Hindlimb muscle (tissue), 1 donor: ENCODE measurements at regions not wholly inside any gene's neighbourhood (a gene's known extent, or its start where the extent isn't known, plus 50 kb on each side); places are given as distances from the start of the nearest gene placed in this dataset.

ENCODE experiments used
- DNase-seq: peaks from one replicate; pipeline ENCODE4 v3.0.0-alpha.2; 2013

DNA sequence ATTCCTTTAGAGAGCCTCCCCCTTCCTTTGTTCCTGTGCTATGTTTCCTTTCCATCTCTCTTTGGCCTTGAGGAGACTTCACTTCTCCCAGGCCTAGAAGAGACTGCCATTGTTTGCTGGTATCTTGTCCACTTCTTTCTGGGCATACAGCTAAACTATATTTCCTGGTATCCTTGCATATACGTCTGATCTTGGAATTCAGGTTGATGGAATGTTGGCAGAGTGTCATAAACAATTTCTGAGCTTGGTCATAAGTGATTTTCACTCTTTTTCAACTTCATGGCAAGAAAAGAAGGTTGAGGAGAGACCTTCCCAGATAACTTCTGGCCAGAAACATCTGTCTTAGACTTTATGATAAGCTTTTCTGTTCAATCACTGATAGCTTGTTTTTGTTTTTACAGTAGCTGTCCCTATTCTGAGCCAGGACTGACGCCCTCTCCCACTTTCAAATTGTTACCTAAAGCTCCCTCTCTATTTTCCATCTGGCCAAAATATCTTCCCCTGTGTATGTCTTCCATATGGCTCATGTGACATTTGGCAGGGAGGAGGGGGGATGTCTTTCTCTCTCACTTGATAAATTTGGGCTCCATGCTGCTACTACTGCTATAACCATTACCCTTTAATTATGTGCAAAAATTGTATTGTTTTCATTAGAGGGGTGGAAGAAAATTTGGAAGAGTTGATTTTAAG, 457.0 kb downstream of the ADAMTS20 start:
- DNase-seq: no peak

DNA sequence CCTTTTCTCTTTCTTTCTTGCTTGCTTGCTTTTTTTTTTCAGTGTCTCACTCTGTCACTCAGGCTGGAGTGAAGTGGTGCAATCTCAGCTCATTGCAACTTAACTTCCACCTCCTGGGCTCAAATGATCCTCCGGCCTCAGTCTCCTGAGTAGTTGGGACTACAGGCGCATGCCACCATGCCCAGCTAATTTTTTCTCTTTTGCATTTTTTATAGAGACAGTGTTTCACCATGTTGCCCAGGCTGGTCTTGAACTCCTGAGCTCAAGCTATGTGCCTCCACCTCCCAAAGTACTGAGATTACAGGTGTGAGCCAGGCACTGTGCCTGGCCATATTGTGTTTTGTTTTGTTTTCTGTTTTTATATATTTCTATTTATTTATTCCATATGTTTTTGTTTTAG, 461.0 kb downstream of the ADAMTS20 start:
- no peak for DNase-seq

DNA sequence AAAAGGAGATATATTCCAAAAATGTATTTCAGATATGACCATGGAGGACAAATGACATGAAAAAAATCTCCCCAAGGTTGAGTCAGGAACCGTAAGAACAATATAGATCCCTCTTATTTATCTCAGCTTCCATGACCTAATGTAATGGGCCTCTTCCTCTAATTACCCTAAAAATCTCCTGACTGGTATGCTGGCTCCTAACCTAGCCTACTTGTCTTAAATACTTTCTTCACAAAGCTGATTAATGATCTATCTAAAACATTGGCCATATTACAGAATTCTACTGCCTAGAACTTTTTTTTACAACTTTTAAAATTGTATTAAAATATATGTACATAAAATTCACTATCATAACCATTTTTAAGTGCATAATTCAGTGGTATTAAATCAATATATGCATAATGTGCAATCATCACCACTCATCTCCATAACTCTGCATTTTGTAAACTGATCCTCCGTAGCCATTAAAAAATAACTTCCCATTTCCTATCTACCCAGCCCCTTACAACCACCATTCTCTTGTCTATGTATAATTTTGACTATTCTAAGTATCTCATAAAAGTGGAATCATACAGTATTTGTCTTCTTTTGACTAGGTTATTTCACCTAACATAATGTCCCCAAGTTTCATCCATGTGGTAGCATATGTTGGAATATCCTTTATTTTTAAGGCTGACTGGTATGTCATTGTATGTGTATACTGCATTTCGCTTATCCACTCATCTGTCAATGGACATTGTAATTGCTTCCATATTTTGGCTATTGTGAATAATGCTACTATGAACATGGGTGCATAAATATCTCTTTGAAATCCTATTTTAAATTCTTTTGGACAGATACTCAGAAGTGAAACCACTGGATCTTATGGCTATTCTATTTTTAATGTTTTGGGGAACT, 464.6 kb downstream of the ADAMTS20 start:
- DNase-seq: no peak

DNA sequence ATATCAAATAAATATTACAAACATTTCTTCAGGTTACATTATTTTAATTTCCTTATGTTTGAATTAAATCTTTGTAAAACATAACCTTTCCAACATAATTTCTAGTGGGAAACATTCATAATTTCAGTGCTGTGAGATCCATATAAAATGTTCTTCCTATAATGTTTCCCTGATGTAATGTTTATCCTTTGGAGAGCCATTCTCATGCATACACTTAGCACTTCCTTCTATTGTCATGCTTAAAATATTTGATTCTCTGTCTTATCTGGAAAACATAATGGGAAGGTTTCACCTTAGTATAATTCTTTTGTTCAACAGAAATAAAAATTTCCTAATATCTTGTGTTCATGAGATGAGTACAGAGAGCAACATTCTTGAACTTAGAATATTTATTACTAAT, 472.5 kb downstream of the ADAMTS20 start:
- no peak for DNase-seq

DNA sequence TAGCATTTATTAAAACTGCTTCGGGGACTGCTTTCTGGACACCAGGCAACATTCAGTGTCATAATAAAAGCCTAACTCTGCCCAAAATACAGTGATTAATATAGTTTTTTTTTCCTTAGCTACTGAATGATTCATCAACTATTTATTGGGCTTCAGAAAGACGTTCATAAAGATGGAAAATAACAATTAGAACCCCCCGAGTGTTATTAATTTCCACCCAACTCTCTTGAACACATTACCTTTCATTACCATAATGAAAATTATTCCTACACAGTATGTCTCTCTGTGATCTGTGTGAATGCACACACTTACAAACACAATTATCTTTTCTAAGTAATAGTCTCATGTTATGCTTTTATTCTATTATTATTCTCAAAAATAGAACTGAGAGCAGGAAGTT, 473.0 kb downstream of the ADAMTS20 start:
- no peak for DNase-seq

DNA sequence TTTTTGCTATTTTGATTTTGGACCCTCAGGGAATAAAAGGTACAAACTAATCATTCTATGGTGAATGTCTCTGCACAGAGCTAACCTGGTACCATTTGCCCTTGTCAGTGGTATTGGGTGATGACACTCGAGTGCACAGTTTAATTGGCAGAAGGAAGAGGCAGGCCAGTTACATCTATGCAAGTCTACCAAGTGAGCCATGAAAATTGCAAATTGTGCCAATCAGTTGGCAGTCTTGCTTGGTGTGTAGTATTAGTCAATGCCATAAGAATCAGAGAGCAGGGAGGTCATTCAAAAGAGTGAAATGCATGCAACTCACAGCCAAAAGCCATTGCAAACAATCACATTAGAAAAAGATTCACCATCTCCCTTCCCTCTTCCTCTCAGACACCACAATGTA, 479.6 kb downstream of the ADAMTS20 start:
- no peak for DNase-seq

DNA sequence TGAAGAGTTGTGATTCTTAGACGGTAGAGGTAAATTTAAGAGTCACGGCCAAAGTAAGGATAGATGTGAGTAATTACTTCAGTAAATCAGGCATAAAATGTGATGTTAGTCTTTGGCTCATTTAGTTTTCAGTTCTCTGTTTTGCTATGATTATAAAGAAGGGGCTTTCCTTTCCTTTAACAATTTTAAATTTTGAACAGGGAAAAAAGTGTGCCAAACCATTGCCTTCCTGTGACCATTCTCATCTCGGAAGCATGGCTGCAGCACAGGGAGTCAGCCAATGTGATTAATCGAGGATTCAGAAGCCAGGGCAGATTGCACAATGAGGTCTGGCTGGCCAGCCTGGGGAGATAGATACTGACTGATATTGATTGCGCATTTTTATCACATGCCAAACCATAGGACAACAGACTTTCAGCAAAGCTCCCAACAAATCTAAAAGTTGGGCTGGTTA, 480.2 kb upstream of the PRICKLE1 start:
- no peak for DNase-seq

DNA sequence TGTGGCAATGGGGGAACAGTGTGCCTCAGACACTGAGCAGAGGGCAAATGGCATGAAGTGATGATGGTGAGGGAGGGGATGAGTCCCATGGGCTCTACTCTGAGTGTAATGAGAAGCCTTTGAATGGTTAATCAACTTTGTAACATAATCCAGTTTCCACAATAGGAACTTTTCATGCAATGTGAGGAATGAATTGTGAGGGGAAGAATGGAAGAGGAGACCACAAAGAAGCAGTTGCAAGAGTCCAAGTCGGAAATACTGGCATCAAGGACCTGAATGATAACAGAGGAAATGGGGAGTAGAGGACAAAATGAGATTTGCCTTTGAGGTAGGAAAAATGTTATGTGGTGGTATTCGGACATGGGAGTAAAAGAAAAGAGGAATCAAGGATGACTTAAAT, 476.9 kb upstream of the PRICKLE1 start:
- DNase-seq: no peak

DNA sequence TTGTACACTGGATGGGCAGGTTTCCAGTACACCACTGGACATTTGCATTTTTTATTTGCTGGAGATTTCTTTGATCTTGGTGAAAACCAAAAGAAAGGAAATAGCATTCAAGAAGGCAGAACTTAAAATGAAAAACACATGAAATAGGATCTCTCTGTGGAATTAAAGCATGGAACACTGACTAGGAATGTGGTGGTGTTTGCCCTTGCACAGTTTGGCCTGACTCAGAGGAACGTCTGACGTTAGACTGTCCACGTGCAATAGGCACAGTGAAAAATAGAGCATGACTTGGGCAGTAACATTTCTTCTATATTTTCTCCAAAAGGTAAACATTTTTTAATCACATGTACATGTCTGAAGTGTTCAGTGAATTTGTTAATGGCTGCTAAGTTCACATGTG, 474.1 kb upstream of the PRICKLE1 start:
- DNase-seq: no peak

DNA sequence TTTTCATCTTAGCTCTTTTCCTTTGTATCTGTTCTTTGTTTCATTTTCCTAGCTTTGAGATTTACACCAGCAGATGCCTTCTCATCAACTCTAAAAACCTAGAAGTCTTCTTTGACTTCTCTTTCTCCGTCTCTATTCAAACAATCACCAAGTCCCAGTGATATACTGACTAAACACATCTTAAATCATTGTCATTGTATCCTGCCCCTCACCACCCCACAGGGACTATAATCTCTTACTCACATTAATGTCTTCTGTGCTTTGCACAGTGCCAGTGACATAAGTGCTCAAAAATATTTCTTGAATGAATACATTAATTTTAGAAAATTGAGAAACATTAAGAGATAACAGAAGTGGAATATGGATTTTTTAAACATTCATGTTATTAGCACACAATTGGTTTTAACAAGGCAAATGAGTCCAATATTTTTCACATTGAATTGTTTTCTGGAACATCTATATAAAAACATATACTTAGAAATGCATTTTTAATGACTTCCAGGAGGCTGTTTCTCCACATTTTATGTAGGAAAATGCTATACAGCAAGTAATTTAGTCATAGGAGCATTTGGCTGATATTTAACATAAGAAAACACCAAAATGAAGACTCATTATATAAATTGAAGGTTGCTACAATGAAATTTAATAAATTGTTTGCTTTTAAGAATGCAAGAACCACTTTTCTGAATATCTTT, 472.8 kb upstream of the PRICKLE1 start:
- DNase-seq: no peak

DNA sequence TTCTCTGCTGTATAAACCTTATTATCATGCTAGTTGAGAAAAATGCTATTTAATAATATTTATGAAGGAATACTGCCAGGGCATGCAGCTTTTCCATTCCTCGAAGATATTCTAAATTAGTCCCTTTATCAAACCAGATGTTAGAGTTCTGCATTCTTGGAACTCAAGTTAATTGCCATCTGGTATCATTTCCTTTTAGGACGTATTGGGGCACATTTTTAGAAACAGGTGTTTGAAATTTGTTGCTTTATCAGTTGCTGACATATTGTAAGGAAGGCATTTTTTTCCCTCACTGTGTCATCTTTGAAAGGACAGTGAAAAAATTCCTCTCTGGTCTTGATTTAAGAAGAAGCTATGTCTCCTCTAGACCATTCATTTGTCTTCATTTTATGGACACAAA, 471.2 kb upstream of the PRICKLE1 start:
- DNase-seq: no peak

DNA sequence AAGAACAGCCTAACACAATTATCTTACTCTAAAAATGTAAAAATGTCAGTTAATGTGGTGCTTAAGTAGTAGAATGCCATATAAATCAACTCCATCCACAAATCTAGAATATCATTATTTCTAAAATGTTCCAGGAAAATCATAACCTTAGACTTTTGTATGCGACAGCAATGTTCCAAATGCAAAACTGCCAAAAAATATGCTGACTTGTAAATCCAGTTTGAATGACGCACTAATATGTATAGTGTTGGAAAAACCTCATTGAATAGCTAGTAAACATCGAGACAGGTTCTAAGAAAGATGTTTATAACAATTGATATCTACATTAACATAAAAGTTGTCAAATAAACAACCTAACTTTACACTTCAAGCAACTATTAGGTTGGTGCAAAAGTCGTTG, 469.1 kb upstream of the PRICKLE1 start:
- no peak for DNase-seq

DNA sequence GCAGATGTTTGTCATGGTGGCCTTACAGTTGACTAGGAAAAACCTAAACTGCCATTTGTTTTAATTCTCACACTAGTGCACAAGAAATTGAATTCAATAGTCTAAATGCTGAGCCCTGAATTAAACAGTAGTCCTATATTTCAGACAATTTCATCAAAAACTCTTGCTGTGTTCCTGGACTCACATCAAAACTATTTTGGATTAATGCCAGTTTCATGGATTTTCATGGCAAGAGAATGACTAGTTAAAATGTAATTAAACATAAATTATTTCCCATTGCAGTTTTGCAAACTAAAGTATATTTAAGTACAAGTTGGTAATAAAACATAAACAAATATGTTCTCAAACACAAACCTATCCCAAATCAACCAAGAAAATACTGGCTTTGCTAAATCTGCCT, 468.0 kb upstream of the PRICKLE1 start:
- DNase-seq: no peak

DNA sequence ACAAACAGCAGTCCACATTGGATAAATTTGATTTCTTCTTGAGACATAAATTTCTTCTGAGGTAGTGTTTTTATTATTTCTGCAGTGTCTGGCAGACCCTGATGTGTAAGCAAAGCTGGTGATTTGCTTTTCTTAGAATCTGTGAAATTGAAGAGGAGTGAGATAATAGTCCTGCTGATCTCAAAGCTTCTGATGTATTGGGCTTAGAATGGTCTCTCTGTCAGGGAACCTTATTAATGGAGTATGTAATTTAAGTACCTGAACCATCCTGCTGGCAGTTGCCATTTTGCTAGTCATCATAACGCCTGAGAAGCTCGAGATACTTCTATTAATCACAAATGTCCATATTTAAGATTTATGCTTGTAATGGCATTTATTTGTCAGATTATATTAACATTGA, 464.5 kb upstream of the PRICKLE1 start:
- DNase-seq: no peak

DNA sequence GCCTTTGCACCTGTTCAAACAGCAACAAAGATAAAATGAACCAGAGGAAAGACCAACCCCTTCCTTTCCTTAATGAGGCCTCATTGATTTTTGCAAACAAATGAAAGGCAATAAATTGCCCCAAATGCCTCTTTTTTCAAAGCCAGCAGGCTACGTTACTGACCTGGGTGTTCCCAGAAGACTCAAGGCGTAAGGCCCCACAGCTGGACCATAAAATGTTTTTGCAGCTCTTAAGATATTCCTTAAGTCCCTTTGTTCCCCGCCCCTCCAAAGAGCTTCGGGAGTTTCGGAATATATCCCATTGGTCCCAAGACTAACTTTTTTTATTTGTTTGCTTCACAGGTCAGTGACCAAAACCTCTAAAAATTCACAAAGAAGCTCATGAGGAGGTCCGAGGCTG, 462.9 kb upstream of the PRICKLE1 start:
- no peak for DNase-seq

DNA sequence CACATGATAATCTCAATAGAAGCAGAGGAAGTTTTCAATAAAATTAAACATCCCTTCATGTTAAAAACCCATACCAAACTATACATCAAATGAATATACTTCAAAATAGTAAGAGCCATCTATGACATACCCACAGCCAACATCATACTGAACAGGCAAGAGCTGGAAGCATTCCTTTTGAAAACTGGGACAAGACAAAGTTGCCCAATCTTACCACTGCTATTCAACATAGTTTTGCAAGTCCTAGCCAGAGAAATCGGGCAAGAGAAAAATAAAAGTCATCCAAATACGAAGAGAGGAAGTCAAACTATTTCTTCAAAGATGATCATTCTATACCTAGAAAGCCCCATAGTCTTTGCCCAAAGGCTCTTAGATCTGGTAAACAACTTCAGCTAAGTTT, 454.7 kb upstream of the PRICKLE1 start:
- no peak for DNase-seq

DNA sequence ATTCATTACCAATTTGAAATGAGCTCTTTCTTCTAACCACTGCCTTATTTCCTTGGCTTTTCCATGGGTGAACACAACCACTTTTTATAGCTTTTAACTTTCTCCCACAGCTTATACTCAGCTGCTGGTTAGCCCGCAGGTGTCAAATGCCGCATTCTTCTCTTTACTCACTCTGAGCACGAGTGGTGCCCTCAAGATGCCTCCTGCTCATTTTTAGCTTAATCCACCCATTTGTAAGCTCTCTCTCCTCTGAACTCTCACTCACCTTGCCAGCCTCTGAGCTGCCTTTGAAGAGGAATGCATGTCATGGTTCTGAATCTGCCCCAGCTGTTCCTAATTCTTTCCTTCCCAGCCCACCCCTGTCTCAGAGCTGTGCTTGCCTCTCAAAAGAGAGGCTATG, 449.4 kb upstream of the PRICKLE1 start:
- DNase-seq: no peak

DNA sequence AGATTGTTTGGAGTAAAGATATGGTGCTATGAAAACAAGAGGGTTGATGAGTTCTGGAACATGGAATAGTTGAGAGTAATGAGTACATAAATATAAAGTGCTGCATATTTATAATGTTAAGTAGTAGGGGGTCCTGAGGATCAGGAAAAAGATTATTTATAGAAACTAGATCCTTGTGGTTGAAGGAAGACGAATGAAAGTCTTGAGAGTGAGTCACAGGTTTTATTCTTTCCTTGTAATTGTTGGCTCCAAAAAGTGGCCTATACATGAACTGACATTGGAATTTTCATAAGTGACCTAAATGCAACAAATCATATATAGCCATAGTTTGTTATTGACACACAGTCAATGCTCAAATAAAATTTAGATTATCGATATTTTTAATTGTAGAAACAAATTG, 440.4 kb upstream of the PRICKLE1 start:
- DNase-seq: no peak

DNA sequence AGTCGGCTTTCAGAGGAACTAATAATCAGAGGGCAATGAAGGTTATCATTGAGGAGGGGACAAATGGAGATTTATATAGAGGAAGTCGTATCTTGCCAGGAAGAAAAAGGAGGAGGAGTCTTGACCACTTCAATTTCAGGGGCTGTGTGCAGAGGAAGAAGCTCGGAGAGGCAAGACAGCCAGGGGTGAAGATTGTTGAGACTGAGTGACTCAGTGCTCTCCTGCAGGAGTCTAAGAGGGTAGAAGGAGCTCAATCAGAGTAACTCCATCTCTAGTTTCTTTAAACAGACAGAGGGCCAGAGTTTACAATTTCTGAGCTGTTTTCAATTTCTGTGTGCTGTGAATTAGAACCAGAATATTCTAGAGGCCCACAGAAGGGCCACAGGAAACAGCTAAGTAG, 439.3 kb upstream of the PRICKLE1 start:
- no peak for DNase-seq

DNA sequence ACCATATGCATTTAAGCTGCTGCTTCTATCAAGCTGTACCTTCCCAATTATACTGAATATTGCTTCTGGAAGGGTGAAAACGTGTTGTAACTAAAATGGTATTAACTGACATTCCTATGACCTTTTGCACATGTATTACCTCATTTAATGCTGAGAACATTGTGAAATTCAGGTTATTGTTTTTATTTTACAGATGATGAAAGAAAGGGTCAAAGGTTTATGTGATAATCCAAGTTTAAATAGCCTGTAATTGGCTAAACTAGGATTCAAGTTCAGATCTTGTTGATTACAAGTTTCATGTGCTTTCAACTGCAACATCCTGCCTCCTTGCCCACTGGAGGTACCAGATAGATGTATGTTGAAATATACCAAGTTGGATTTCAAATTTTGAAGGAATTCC, 433.3 kb upstream of the PRICKLE1 start:
- DNase-seq: no peak

DNA sequence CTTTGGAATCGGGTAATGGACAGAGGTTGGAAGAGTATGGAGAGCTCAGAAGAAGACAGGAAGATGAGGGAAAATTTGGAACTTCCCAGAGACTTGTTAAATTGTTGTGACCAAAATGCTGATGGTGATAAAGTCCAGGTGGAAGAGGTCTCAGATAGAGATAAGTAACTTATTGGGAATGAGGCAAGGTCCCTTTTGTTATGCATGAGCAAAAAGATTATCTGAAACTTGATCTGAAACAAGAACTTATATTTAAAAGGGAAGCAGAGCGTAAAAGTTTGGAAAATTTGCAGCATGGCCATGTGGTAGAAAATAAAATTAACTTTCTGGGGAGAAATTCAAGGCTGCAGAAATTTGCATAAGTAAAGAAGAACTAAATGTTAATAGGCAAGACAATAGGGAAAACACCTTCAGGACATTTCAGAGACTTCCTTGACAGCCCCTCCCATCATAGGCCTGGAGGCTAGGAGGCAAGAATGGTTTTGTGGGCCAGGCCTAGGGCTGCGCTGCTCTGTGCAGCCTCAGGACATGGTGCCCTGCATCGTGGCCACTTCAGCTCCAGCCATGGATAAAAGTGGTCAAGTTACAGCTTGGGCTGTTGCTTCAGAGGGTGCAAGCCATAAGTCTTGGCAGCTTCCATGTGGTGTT, 425.7 kb upstream of the PRICKLE1 start:
- no peak for DNase-seq

DNA sequence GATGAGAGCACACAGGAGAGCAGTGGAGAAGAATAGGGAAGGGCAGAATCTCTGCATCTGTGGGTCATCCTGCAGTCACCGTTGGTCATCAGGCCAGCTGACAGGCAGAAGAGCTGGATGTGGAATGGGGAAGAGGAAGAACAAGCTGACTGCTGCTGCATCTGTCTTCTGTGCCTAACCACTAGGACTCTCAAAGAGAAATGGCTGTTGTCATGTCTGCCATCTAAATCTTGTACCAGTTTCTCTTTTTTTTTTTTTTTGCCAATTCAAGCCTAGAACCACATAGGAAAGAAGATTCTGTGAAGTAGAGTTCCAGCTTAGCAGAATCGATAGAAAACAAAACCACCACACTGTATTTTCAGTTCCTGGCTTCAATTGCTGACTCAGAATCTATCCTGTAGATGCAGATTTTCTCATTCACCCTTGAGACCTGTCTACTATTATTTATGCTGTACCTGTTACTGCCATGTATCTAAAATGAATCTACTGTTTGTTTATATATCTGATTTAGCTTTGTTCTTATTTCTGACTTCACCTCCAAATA, 421.9 kb upstream of the PRICKLE1 start:
- no peak for DNase-seq

DNA sequence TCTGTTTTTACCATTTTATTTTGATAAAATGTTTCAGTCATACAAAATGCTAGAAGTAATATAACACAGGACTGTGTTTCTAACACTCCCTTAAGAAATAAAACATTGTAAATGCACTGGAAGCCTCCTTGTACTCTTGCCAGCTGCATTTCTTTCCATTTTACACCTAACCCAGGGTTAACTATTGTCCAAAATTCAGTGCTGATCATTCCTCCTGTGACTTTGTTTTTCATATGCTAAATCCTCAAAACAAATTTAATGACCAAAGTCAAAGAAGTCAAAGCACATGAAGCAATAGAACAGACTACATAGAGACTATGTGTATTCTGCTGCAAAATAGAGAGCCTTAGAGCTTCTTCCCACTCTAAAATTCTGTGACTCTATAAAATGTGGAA, 420.3 kb upstream of the PRICKLE1 start:
- no peak for DNase-seq
